ENCODE measurements at regions not wholly inside any gene's neighbourhood (a gene's known extent, or its start where the extent isn't known, plus 50 kb on each side); places are given as distances from the start of the nearest gene placed in this dataset.
"Not testable (repeated sequence)": the region's sequence is repeated elsewhere in the genome, so short reads cannot be mapped to it uniquely, and the experiment has no call there.

DNA sequence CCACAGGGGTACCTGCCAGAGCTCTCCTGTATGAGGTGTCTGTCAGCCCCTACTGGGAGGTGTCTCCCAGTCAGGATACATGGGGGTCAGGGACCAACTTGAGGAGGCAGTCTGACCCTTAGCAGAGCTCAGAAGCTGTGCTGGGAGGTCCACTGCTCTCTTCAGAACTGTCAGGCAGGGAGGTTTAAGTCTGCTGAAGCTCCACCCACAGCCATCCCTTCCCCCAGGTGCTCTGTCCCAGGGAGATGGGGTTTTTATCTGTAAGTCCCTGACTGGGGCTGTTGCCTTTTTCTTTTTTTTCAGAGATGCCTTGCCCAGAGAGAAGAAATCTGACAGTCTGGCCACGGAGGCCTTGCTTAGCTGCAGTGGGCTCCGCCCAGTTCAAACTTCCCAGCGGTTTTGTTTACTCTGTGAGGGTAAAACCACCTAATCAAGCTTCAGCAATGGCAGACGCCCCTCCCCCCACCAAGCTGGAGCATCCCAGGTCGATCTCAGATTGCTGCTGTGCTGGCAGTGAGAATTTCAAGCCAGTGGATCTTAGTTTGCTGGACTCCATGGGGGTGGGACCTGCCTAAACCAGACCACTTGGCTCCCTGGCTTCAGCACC lies 118.5 kb upstream of the RADX start:
- not testable (repeated sequence) for TF ChIP-seq CTCF, POLR2AphosphoS5 (IDR thresholded peaks at IDR 0.05)
